ENCODE measurements at regions not wholly inside any gene's neighbourhood (a gene's known extent, or its start where the extent isn't known, plus 50 kb on each side); places are given as distances from the start of the nearest gene placed in this dataset.

- TF ChIP-seq YY1 (IDR thresholded peaks at IDR 0.05; ENCODE audit: insufficient read depth, insufficient read length) (no peak), SUZ12 (IDR thresholded peaks at IDR 0.05; ENCODE audit: extremely low read depth, insufficient read depth, insufficient read length) (no peak)
Observed at GRCh38 chr4:111806331-111806730, 338.9 kb upstream of the FAM241A start.

Measured in NT2/D1 (cell line).